ENCODE measurements at regions not wholly inside any gene's neighbourhood (a gene's known extent, or its start where the extent isn't known, plus 50 kb on each side); places are given as distances from the start of the nearest gene placed in this dataset.

- TF ChIP-seq POLR2A (IDR thresholded peaks at IDR 0.05; ENCODE audit: low read depth) (no peak), EP300 (IDR thresholded peaks at IDR 0.05) (no peak), POLR2AphosphoS5 (IDR thresholded peaks at IDR 0.05) (no peak), CTCF (IDR thresholded peaks at IDR 0.05) (no peak)
- no peak overlapping the region for H3K4me3 ChIP-seq
- no peaks in the 10 kb centered on the region for H3K36me3 ChIP-seq
- DNase-seq (ENCODE audit: extremely low spot score): no peak
- WGBS: 90% methylated on average over 5 of the region's 5 CpGs
- no peaks in the 10 kb centered on the region for H3K27me3 ChIP-seq
- no peaks in the 10 kb centered on the region for H3K9me3 ChIP-seq
- peaks cover 0 to 12% (median 4%) of the 10 kb centered on the region in 4 donors for H3K4me1 ChIP-seq
- H3K27ac ChIP-seq (replicated peaks in 1 of 4): no peak overlapping the region
- intact Hi-C loops (cut with DNase I): no loop called here
These were observed 58.3 kb upstream of the ADRB1 start for GRCh38 chr10:113985297-113985844.

DNA sequence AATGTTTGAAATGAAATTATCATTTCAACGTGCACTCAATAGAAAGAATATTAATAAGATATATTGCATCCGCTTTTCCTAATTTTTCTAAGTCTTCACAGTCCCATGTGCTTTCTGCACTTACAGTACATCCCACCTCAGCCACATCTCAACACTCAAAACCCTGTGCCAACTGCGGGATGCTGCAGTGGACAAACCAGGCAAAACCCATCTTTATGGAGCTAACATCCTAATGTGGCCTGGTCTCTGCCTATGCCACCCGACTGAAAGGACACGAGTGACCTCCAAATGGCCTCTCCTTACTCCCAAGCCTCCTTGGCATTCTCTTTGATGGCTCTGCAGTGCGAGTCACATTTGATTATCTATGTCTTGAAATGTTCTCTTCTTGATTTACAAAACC is 57.4 kb upstream of the ADRB1 start:
- Histone ChIP-seq H3K36me3 (no peaks in the 10 kb centered on the region), H3K27me3 (no peaks in the 10 kb centered on the region), H3K9me3 (no peaks in the 10 kb centered on the region), H3K4me3 (no peak overlapping the region), H3K4me1 (peaks cover 0 to 12% (median 4%) of the 10 kb centered on the region in 4 donors), H3K27ac (replicated peaks in 1 of 4) (no peak overlapping the region)
- 85% methylated on average over 6 of the region's 6 CpGs for WGBS
- DNase-seq (ENCODE audit: extremely low spot score): no peak
- intact Hi-C loops (cut with DNase I): no loop called here
- TF ChIP-seq POLR2A (IDR thresholded peaks at IDR 0.05; ENCODE audit: low read depth) (no peak), EP300 (IDR thresholded peaks at IDR 0.05) (no peak), POLR2AphosphoS5 (IDR thresholded peaks at IDR 0.05) (no peak), CTCF (IDR thresholded peaks at IDR 0.05) (no peak)

DNA sequence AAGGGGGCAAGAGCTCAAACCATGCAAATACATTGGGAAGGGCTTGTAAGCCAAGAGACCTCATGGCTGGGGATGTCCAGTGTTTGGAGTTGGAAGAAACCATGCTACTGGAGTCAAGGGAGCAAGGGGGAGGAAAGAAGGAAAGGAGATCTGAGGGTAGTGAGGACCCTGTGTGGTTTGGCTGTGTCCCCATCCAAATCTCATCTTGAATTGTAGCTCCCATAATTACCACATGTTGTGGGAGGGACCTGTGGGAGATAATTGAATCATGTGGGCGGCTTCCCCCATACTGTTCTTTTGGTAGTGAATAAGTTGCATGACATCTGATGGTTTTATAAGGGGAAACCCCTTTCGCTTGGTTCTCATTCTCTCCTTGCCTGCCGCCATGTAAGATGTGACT is 56.5 kb upstream of the ADRB1 start:
- Histone ChIP-seq H3K27me3 (no peaks in the 10 kb centered on the region), H3K9me3 (no peaks in the 10 kb centered on the region), H3K27ac (replicated peaks in 1 of 4) (no peak overlapping the region), H3K4me3 (no peak overlapping the region), H3K4me1 (peaks cover 0 to 12% (median 4%) of the 10 kb centered on the region in 4 donors), H3K36me3 (no peaks in the 10 kb centered on the region)
- intact Hi-C loops (cut with DNase I): no loop called here
- TF ChIP-seq EP300 (IDR thresholded peaks at IDR 0.05) (no peak), POLR2AphosphoS5 (IDR thresholded peaks at IDR 0.05) (no peak), CTCF (IDR thresholded peaks at IDR 0.05) (no peak), POLR2A (IDR thresholded peaks at IDR 0.05; ENCODE audit: low read depth) (no peak)
- WGBS: 84% methylated on average over 3 of the region's 3 CpGs
- no peak for DNase-seq (ENCODE audit: extremely low spot score)

DNA sequence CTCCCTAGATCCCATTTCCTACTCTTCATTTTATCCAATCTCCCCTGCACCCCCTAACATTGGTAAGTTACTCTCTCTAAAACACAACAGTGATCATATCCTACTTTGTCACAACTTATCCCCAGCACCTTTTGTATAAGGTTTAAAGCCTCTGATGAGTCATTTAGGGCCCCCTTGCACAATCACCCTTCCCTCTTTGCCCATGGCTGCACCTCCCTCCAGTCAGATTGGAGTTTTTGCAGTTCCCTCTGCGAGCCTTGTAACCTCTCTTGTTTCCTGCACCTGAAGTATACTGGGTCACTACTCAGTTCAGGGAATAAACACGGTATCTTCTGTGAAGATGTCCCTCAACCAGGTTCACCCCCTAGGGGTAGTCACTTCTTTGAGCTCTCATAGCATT is 55.9 kb upstream of the ADRB1 start:
- Histone ChIP-seq H3K4me1 (peaks cover 0 to 8% (median 4%) of the 10 kb centered on the region in 4 donors), H3K27me3 (no peaks in the 10 kb centered on the region), H3K9me3 (no peaks in the 10 kb centered on the region), H3K36me3 (no peaks in the 10 kb centered on the region), H3K27ac (replicated peaks in 1 of 4) (no peak overlapping the region), H3K4me3 (no peak overlapping the region)
- no peak for DNase-seq (ENCODE audit: extremely low spot score)
- intact Hi-C loops (cut with DNase I): no loop called here
- TF ChIP-seq POLR2A (IDR thresholded peaks at IDR 0.05; ENCODE audit: low read depth) (no peak), POLR2AphosphoS5 (IDR thresholded peaks at IDR 0.05) (no peak), EP300 (IDR thresholded peaks at IDR 0.05) (no peak), CTCF (IDR thresholded peaks at IDR 0.05) (no peak)
- 71% methylated on average over 2 of the region's 2 CpGs for WGBS

- H3K27me3 ChIP-seq: no peaks in the 10 kb centered on the region
- H3K4me1 ChIP-seq: peaks cover under 1 to 6% (median under 1%) of the 10 kb centered on the region in 4 donors
- H3K4me3 ChIP-seq: no peak overlapping the region
- 91% methylated on average over 3 of the region's 3 CpGs for WGBS
- TF ChIP-seq EP300 (IDR thresholded peaks at IDR 0.05): no peak
- TF ChIP-seq POLR2A (IDR thresholded peaks at IDR 0.05; ENCODE audit: low read depth): no peak
- no peak for TF ChIP-seq CTCF (IDR thresholded peaks at IDR 0.05)
- no peak for TF ChIP-seq POLR2AphosphoS5 (IDR thresholded peaks at IDR 0.05)
- intact Hi-C loops (cut with DNase I): no loop called here
- H3K36me3 ChIP-seq: no peaks in the 10 kb centered on the region
- no peak overlapping the region for H3K27ac ChIP-seq (replicated peaks in 1 of 4)
- no peak for DNase-seq (ENCODE audit: extremely low spot score)
- H3K9me3 ChIP-seq: no peaks in the 10 kb centered on the region
These were observed 55.1 kb upstream of the ADRB1 start for GRCh38 chr10:113988535-113988934.

All from esophagus muscularis mucosa (tissue), 4 donors.